ENCODE measurements at regions not wholly inside any gene's neighbourhood (a gene's known extent, or its start where the extent isn't known, plus 50 kb on each side); places are given as distances from the start of the nearest gene placed in this dataset.

DNA sequence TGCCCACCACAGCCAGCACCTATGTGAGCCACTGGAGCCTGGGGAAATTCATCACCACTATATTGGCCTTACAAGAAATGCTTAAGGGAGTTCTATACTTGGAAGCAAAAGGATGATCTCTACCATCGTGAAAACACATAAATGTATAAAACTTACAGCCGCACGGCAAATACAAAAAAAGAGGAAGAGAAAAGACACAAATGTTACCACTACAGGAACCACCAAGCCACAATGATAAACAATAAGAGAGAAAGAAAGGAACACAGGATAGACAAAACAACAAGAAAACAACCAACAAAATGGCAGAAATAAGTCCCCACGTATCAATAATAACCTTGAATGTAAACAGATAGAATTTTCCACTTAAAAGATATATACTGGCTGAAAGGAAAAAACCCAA is 267.5 kb downstream of the TMEM121 start:
- TF ChIP-seq, protein P1, sequence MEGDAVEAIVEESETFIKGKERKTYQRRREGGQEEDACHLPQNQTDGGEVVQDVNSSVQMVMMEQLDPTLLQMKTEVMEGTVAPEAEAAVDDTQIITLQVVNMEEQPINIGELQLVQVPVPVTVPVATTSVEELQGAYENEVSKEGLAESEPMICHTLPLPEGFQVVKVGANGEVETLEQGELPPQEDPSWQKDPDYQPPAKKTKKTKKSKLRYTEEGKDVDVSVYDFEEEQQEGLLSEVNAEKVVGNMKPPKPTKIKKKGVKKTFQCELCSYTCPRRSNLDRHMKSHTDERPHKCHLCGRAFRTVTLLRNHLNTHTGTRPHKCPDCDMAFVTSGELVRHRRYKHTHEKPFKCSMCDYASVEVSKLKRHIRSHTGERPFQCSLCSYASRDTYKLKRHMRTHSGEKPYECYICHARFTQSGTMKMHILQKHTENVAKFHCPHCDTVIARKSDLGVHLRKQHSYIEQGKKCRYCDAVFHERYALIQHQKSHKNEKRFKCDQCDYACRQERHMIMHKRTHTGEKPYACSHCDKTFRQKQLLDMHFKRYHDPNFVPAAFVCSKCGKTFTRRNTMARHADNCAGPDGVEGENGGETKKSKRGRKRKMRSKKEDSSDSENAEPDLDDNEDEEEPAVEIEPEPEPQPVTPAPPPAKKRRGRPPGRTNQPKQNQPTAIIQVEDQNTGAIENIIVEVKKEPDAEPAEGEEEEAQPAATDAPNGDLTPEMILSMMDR (IDR thresholded peaks at IDR 0.05; ENCODE audit: low read depth, low read length) = no peak
- TF ChIP-seq POLR2A (IDR thresholded peaks at IDR 0.05; ENCODE audit: extremely low read depth, insufficient read length) (no peak), MYC (IDR thresholded peaks at IDR 0.05; ENCODE audit: low read depth, low read length) (no peak)

All from NB4 (cell line).